Skeletal muscle tissue (tissue), 3 donors: ENCODE measurements at regions not wholly inside any gene's neighbourhood (a gene's known extent, or its start where the extent isn't known, plus 50 kb on each side); places are given as distances from the start of the nearest gene placed in this dataset.

Experiments
- H3K27ac ChIP-seq: one replicate; pipeline ENCODE4 v1.7.0; 2013; ENCODE audit warnings: mild to moderate bottlenecking, low read depth, low read length, inconsistent platforms
- H3K27me3 ChIP-seq, 3 donors: one replicate each; pipeline ENCODE4 v1.7.0; 2013; ENCODE audit warnings: low read length in 3 of 3; ENCODE audit not compliant: control insufficient read depth in 3 of 3, insufficient read depth in 3 of 3
- H3K36me3 ChIP-seq, 3 donors: one replicate each; pipeline ENCODE4 v1.7.0; 2013; ENCODE audit warnings: low read length in 3 of 3; ENCODE audit not compliant: control insufficient read depth in 3 of 3, insufficient read depth in 3 of 3
- H3K4me1 ChIP-seq, 3 donors: one replicate each; pipeline ENCODE4 v1.7.0; 2013; ENCODE audit warnings: low read length in 3 of 3, mild to moderate bottlenecking in 3 of 3; ENCODE audit not compliant: control insufficient read depth in 3 of 3, insufficient read depth in 3 of 3
- H3K4me3 ChIP-seq, 3 donors: one replicate each; pipeline ENCODE4 v1.7.0; 2013; ENCODE audit warnings: low read length in 3 of 3
- H3K9ac ChIP-seq, 3 donors: one replicate each; pipeline ENCODE4 v1.7.0; 2013; ENCODE audit warnings: low read length in 3 of 3, mild to moderate bottlenecking in 3 of 3, moderate library complexity in 2 of 3, low read depth in 1 of 3
- H3K9me3 ChIP-seq, 3 donors: one replicate each; pipeline ENCODE4 v1.7.0; 2013; ENCODE audit warnings: low read length in 3 of 3; ENCODE audit not compliant: control insufficient read depth in 3 of 3
- donor health status: Osteomylitis.

GRCh38 chr13:106115081-106115480, 420.4 kb downstream of the EFNB2 start:
- no peaks in the 10 kb centered on the region for H3K9me3 ChIP-seq
- H3K4me3 ChIP-seq, result no peak overlapping the region
- no peaks in the 10 kb centered on the region for H3K27me3 ChIP-seq
- no peak overlapping the region for H3K9ac ChIP-seq
- no peak overlapping the region for H3K27ac ChIP-seq
- H3K4me1 ChIP-seq, result no peaks in the 10 kb centered on the region
- no peaks in the 10 kb centered on the region for H3K36me3 ChIP-seq

DNA sequence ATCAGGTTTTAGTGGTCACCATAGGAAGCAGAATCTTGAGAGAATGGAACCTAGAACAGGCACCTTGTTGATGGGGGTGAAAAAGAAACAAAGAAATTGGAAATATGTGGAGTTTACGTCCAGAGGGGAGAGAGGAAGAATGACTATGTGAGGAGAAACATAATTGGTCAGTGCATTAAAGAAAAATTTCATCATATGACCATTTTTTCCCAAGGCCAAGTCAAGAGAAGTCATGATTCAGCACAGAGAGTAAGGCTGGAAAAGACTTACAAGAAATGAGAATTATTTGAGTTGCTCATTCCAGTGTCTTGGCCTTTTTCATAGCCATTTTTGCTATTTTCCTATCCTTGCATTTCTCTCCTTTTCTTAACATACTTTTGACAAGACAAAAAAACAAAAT, 421.7 kb downstream of the EFNB2 start:
- Histone ChIP-seq H3K9ac (no peak overlapping the region), H3K27ac (no peak overlapping the region), H3K27me3 (no peaks in the 10 kb centered on the region), H3K4me1 (no peaks in the 10 kb centered on the region), H3K4me3 (no peak overlapping the region), H3K36me3 (no peaks in the 10 kb centered on the region), H3K9me3 (no peaks in the 10 kb centered on the region)

DNA sequence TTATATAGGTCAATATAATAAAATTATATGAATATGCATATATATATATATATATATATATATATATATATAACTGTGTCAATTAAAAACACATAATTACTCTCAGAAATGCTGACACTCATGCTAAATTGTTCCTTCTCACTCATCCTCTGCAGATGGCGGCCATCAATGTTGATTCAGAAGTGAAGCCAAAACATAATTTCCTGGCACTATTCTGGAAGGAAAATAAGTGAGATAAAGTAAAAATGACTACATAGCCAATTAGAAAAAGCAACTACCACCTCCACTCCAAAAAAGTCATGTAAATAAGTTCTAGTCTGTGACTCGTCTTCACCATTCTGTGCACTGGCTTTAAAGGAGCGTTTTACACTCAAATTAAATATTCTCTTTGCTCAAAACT, 423.3 kb downstream of the EFNB2 start:
- no peaks in the 10 kb centered on the region for H3K36me3 ChIP-seq

DNA sequence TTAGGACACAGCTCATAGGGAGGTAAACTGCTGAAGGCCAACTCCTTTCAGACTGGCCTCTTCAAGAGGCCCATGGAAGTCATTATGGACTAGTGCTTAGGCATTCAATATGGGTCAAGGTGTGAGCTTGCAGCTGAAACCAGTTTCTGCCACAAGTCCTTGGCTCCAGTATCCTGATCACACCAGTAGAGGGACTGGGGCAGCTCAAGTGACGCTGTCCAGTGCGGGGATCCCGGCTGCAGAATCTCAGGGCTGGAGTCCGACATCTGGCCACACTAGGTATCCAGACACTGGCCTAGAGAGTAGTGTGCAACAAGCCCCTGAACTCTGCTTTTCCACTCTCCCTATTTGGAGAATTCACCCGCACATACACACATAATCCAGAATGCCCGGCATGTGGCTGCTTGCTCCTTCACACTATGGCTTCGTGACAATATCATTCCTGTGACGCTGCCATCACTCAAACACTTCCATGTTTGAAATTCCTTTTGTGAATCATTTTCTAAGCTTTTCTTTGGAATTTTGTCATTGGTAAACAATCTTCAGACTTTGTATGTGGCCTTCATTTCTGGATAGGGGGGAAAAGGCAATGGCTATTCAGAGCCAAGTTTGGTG, 425.1 kb downstream of the EFNB2 start:
- Histone ChIP-seq H3K27me3 (no peaks in the 10 kb centered on the region), H3K4me3 (no peak overlapping the region), H3K4me1 (no peaks in the 10 kb centered on the region), H3K9ac (no peak overlapping the region), H3K9me3 (no peaks in the 10 kb centered on the region), H3K27ac (no peak overlapping the region), H3K36me3 (no peaks in the 10 kb centered on the region)

More for the DNA sequence above, 423.3 kb downstream of the EFNB2 start:
- no peaks in the 10 kb centered on the region for H3K4me1 ChIP-seq
- no peaks in the 10 kb centered on the region for H3K9me3 ChIP-seq
- H3K4me3 ChIP-seq, result no peak overlapping the region
- no peak overlapping the region for H3K9ac ChIP-seq
- no peaks in the 10 kb centered on the region for H3K27me3 ChIP-seq
- H3K27ac ChIP-seq, result no peak overlapping the region

GRCh38 chr13:106109391-106109791, 426.1 kb downstream of the EFNB2 start:
- H3K9ac ChIP-seq, result no peak overlapping the region
- H3K4me1 ChIP-seq, result no peaks in the 10 kb centered on the region
- no peaks in the 10 kb centered on the region for H3K9me3 ChIP-seq
- no peak overlapping the region for H3K4me3 ChIP-seq
- H3K36me3 ChIP-seq, result no peaks in the 10 kb centered on the region
- no peaks in the 10 kb centered on the region for H3K27me3 ChIP-seq
- H3K27ac ChIP-seq, result no peak overlapping the region

- Histone ChIP-seq H3K4me1 (no peaks in the 10 kb centered on the region), H3K27me3 (no peaks in the 10 kb centered on the region), H3K27ac (no peak overlapping the region), H3K4me3 (no peak overlapping the region), H3K9me3 (no peaks in the 10 kb centered on the region), H3K9ac (no peak overlapping the region), H3K36me3 (no peaks in the 10 kb centered on the region)
These were observed 427.1 kb downstream of the EFNB2 start for GRCh38 chr13:106108346-106108745.

GRCh38 chr13:106107061-106107460, 428.4 kb downstream of the EFNB2 start:
- H3K4me1 ChIP-seq, result no peaks in the 10 kb centered on the region
- no peak overlapping the region for H3K27ac ChIP-seq
- H3K9me3 ChIP-seq, result no peaks in the 10 kb centered on the region
- no peaks in the 10 kb centered on the region for H3K27me3 ChIP-seq
- no peaks in the 10 kb centered on the region for H3K36me3 ChIP-seq
- no peak overlapping the region for H3K9ac ChIP-seq
- no peak overlapping the region for H3K4me3 ChIP-seq

- H3K9me3 ChIP-seq, result no peaks in the 10 kb centered on the region
- no peak overlapping the region for H3K4me3 ChIP-seq
- no peaks in the 10 kb centered on the region for H3K36me3 ChIP-seq
- no peaks in the 10 kb centered on the region for H3K4me1 ChIP-seq
- no peak overlapping the region for H3K9ac ChIP-seq
- no peaks in the 10 kb centered on the region for H3K27me3 ChIP-seq
- H3K27ac ChIP-seq, result no peak overlapping the region
These were observed 430.3 kb downstream of the EFNB2 start for GRCh38 chr13:106105153-106105552.

DNA sequence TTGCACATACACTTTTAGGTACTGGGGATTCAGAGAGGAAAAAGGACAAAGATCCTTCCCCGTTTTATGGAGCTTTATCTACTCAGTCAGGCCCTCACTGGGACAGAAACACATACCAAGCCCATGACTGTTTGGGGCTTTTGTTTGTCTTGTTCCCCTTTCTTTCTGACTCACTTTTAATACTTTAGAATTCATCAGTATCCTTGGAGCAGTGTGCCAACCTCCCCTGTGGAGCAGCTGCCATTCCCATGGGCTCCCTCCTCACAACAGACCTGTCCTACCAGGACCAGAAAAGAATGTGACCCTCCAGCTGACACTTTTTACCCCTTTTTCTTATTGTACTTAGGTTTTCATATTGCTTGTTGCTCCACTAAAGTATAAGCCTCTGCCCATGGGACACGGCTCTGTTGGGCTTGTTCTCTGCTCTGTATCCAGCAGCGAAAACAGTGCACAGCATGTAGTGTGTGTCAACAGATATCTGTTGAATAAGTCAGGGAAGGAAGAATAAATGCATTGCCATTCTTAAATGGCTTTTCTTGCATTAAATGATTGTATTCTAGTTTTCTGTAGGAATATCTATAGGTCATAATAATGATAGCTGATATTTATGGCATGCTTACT, 431.1 kb downstream of the EFNB2 start:
- Histone ChIP-seq H3K9me3 (no peaks in the 10 kb centered on the region), H3K9ac (no peak overlapping the region), H3K27ac (no peak overlapping the region), H3K27me3 (no peaks in the 10 kb centered on the region), H3K36me3 (no peaks in the 10 kb centered on the region), H3K4me3 (no peak overlapping the region), H3K4me1 (no peaks in the 10 kb centered on the region)

DNA sequence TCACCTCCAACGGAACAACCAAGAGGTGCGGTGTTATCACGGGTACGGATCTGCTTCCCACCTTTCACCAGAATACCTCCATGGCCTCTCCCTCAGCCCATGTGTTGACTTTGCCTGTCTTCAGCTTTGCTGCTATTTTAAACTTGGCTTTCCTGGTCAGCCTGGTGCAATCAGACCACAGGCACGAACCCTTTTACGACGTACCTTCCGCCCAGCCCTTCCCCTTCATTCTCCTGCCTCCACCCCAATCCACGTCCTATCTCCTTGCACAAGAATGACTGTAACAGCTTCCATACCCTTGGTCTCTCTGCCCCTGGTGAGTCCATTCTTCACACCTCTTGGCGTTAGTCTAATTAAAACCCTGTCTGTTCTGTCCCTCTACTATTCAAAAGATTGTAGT, 431.7 kb downstream of the EFNB2 start:
- H3K36me3 ChIP-seq, result no peaks in the 10 kb centered on the region
- H3K9me3 ChIP-seq, result no peaks in the 10 kb centered on the region
- no peak overlapping the region for H3K27ac ChIP-seq
- no peak overlapping the region for H3K4me3 ChIP-seq
- no peak overlapping the region for H3K9ac ChIP-seq
- no peaks in the 10 kb centered on the region for H3K27me3 ChIP-seq
- H3K4me1 ChIP-seq, result no peaks in the 10 kb centered on the region
